Amniotic epithelial cell (primary cell): ENCODE measurements at regions not wholly inside any gene's neighbourhood (a gene's known extent, or its start where the extent isn't known, plus 50 kb on each side); places are given as distances from the start of the nearest gene placed in this dataset.
"Not testable (repeated sequence)": the region's sequence is repeated elsewhere in the genome, so short reads cannot be mapped to it uniquely, and the experiment has no call there.

Experiments
- DNase-seq: peaks from one replicate; pipeline ENCODE4 v3.0.0-alpha.2; 2010; ENCODE audit warnings: low read depth

GRCh38 chr14:38405851-38406635, 150.2 kb upstream of the CLEC14A start:
- DNase-seq, result peak; percentile 86

GRCh38 chr14:38404616-38405015, 148.7 kb upstream of the CLEC14A start:
- DNase-seq, result no peak

- DNase-seq, result peak; percentile 94
Measured at GRCh38 chr14:38404100-38404541, 148.2 kb upstream of the CLEC14A start.

- DNase-seq, result no peak
Measured at GRCh38 chr14:38400751-38401150, 144.9 kb upstream of the CLEC14A start.

- DNase-seq, result no peak
Measured at GRCh38 chr14:38399652-38400051, 143.8 kb upstream of the CLEC14A start.

GRCh38 chr14:38394767-38395166, 138.9 kb upstream of the CLEC14A start:
- no peak for DNase-seq

GRCh38 chr14:38394064-38394463, 138.2 kb upstream of the CLEC14A start:
- no peak for DNase-seq

- peak; percentile 45 for DNase-seq
Measured at GRCh38 chr14:38391334-38391733, 135.4 kb upstream of the CLEC14A start.

GRCh38 chr14:38389681-38390080, 133.8 kb upstream of the CLEC14A start:
- no peak for DNase-seq

- no peak for DNase-seq
Measured at GRCh38 chr14:38387821-38388220, 131.9 kb upstream of the CLEC14A start.

- no peak for DNase-seq
Measured at GRCh38 chr14:38385836-38386235, 129.9 kb upstream of the CLEC14A start.

- no peak for DNase-seq
Measured at GRCh38 chr14:38385343-38385742, 129.4 kb upstream of the CLEC14A start.

GRCh38 chr14:38384741-38385140, 128.8 kb upstream of the CLEC14A start:
- DNase-seq, result no peak

GRCh38 chr14:38367922-38368321, 112.0 kb upstream of the CLEC14A start:
- no peak for DNase-seq

- no peak for DNase-seq
Measured at GRCh38 chr14:38366374-38366773, 110.5 kb upstream of the CLEC14A start.

GRCh38 chr14:38363217-38363616, 107.3 kb upstream of the CLEC14A start:
- DNase-seq, result no peak

GRCh38 chr14:38357557-38357956, 101.7 kb upstream of the CLEC14A start:
- DNase-seq, result peak; percentile 77

- DNase-seq, result not testable (repeated sequence)
Measured at GRCh38 chr14:38355473-38355872, 99.6 kb upstream of the CLEC14A start.

GRCh38 chr14:38350102-38350501, 94.2 kb upstream of the CLEC14A start:
- DNase-seq, result no peak

- DNase-seq, result peak; percentile 62
Measured at GRCh38 chr14:38342803-38343202, 86.9 kb upstream of the CLEC14A start.

GRCh38 chr14:38339696-38340095, 83.8 kb upstream of the CLEC14A start:
- peak; percentile 87 for DNase-seq

- DNase-seq, result no peak
Measured at GRCh38 chr14:38336298-38336697, 80.4 kb upstream of the CLEC14A start.

- no peak for DNase-seq
Measured at GRCh38 chr14:38330275-38330674, 74.4 kb upstream of the CLEC14A start.

- no peak for DNase-seq
Measured at GRCh38 chr14:38329246-38329645, 73.4 kb upstream of the CLEC14A start.
